ENCODE measurements at regions not wholly inside any gene's neighbourhood (a gene's known extent, or its start where the extent isn't known, plus 50 kb on each side); places are given as distances from the start of the nearest gene placed in this dataset.

DNA sequence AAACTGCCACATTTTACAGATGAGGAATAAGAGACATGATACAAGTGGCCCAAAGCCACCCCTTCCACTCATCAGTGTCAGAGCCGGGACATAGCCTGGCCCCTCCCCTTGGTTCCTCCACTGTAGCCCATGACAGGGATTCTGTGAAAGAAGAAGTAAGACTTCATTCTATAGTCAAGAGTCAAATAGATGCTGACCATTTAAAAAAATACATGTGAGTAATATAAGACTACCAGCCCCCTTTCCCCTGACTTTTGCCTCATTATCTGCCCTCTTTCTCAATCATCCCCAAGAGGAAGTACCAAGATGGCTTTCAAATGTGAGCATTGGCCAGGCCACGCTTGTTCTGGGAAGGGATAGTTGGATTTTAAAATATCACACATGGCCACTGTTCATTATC is 57.8 kb upstream of the TAB2 start:
- TF ChIP-seq, protein P1, sequence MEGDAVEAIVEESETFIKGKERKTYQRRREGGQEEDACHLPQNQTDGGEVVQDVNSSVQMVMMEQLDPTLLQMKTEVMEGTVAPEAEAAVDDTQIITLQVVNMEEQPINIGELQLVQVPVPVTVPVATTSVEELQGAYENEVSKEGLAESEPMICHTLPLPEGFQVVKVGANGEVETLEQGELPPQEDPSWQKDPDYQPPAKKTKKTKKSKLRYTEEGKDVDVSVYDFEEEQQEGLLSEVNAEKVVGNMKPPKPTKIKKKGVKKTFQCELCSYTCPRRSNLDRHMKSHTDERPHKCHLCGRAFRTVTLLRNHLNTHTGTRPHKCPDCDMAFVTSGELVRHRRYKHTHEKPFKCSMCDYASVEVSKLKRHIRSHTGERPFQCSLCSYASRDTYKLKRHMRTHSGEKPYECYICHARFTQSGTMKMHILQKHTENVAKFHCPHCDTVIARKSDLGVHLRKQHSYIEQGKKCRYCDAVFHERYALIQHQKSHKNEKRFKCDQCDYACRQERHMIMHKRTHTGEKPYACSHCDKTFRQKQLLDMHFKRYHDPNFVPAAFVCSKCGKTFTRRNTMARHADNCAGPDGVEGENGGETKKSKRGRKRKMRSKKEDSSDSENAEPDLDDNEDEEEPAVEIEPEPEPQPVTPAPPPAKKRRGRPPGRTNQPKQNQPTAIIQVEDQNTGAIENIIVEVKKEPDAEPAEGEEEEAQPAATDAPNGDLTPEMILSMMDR (IDR thresholded peaks at IDR 0.05): no peak
- H3K27me3 ChIP-seq (replicated peaks; ENCODE audit: insufficient read depth): no peaks in the 10 kb centered on the region
- no peaks in the 10 kb centered on the region for H3K4me1 ChIP-seq (ENCODE audit: control insufficient read depth in 1 of 2, low read depth in 2 of 2)
- no peak for ATAC-seq (ENCODE audit: insufficient number of reproducible peaks, low FRiP score, low read depth)
- DNase-seq (ENCODE audit: low spot score): no peak
- no peaks in the 10 kb centered on the region for H3K36me3 ChIP-seq
- H3K9me3 ChIP-seq: no peaks in the 10 kb centered on the region
- H3K27ac ChIP-seq: no peak overlapping the region
- H3K4me3 ChIP-seq: no peak overlapping the region

DNA sequence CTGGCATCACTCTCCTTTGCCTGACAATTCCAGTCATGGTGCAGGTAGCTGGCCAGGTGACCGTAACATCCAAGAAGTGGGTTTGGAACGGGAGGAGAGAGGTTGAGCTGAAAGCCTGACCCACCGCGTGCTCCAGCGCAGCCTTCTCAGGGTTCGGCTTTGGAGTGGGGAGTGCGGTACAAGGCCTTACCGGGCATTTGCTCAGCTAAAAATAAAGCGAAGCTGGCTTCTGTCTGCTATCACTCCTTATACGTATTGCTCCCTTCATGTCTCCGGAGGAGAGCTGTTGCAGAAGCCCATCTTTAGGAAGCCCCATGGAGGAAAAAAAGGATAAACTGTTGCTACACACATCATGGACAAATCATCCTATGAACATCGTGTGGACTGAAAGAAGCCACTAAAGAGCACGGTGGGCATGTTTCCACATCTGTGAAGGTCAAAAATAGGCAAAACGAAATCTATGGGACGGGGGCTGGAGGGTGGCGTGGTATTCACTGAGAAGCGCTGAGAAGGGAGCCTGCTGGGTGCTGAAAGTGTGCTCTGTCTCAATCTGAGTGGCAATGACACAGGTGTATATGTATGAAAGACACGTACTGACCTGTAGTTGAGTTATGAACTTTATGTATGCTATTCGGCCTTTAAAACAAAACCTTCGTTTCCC is 57.2 kb upstream of the TAB2 start:
- no peak for ATAC-seq (ENCODE audit: insufficient number of reproducible peaks, low FRiP score, low read depth)

DNA sequence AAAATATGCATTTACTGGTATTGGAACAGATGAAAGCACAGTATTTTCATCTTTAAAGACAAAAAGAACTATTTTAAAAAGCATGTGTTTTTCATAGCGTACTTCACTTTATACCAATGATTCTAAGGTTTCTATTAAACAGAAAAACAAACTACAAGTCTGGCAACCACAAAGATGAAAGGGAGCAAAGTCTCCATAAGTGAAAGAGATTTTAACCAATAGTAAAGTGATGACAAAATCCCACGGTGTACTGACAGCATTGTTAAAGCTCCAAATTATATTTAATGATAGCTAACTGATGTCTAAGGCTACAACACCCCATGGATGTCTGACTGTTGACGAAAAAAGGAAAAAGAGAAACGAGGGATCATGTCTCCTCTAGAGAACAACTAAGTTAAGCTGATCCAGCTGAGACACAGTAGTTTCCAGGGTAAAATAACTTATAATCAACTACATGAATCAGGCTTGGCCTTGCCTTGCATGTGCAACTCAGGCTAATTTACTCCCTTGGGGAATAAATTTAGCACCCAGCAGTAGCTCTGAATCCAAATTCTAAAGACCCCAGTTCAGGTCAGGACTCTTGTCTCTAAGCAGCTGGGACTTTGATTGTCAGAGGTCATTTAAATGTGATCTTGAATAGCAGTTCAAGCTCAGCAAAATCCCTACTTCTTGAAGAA is 56.0 kb upstream of the TAB2 start:
- Histone ChIP-seq H3K9me3 (no peaks in the 10 kb centered on the region), H3K27me3 (replicated peaks; ENCODE audit: insufficient read depth) (no peaks in the 10 kb centered on the region), H3K36me3 (no peaks in the 10 kb centered on the region), H3K4me1 (ENCODE audit: control insufficient read depth in 1 of 2, low read depth in 2 of 2) (no peaks in the 10 kb centered on the region), H3K4me3 (no peak overlapping the region), H3K27ac (no peak overlapping the region)
- TF ChIP-seq, protein P1 (IDR thresholded peaks at IDR 0.05): no peak
- no peak for DNase-seq (ENCODE audit: low spot score)
- ATAC-seq (ENCODE audit: insufficient number of reproducible peaks, low FRiP score, low read depth): no peak

More for the DNA sequence above, 57.2 kb upstream of the TAB2 start:
- Histone ChIP-seq H3K4me1 (ENCODE audit: control insufficient read depth in 1 of 2, low read depth in 2 of 2) (no peaks in the 10 kb centered on the region), H3K9me3 (no peaks in the 10 kb centered on the region), H3K27me3 (replicated peaks; ENCODE audit: insufficient read depth) (no peaks in the 10 kb centered on the region), H3K27ac (no peak overlapping the region), H3K36me3 (no peaks in the 10 kb centered on the region), H3K4me3 (no peak overlapping the region)
- TF ChIP-seq, protein P1 (IDR thresholded peaks at IDR 0.05): no peak
- no peak for DNase-seq (ENCODE audit: low spot score)

DNA sequence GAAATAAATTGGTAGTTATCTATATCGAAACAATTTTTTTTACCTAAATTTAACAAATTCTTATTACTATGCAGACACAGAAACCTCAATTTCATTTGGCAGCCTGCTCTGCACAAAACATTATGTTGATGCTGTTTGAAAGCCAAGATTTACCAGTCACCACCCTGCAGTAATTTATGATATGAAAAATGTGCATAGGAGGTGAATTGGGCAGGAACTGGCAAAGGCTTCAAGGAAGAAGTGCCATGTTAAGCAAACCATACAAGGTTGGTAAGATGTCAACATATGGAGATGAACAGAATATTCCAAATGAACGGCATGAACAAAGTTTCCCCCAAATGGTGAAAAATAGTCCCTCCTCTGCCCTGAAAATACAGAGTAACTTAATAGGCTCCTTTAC is 54.2 kb upstream of the TAB2 start:
- TF ChIP-seq, protein P1 (IDR thresholded peaks at IDR 0.05): no peak
- no peak overlapping the region for H3K27ac ChIP-seq
- H3K4me3 ChIP-seq: no peak overlapping the region
- H3K36me3 ChIP-seq: no peaks in the 10 kb centered on the region
- DNase-seq (ENCODE audit: low spot score) (no peak), ATAC-seq (ENCODE audit: insufficient number of reproducible peaks, low FRiP score, low read depth) (no peak)
- H3K4me1 ChIP-seq (ENCODE audit: control insufficient read depth in 1 of 2, low read depth in 2 of 2): no peaks in the 10 kb centered on the region
- no peaks in the 10 kb centered on the region for H3K27me3 ChIP-seq (replicated peaks; ENCODE audit: insufficient read depth)
- H3K9me3 ChIP-seq: no peaks in the 10 kb centered on the region

DNA sequence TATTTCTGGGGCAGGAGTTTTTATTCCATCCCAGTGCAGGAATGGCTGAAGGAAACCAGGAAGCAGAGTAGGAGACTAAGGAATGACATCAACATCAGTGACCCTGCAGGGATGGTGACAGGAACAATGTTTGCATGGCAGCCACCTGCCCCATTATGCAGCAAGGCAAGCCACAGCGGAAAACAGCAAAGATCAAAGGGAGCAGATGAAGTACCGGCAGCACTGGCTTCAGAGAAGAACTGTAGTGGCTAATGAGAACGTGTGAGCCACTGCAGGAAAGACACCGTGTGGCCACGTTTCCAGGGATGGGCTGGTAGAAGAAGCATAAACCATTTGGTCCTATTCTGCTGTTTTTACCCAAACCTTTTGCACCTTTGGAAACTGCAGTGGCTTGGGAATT is 52.9 kb upstream of the TAB2 start:
- no peak for ATAC-seq (ENCODE audit: insufficient number of reproducible peaks, low FRiP score, low read depth)
- Histone ChIP-seq H3K27me3 (replicated peaks; ENCODE audit: insufficient read depth) (no peaks in the 10 kb centered on the region), H3K4me3 (no peak overlapping the region), H3K9me3 (no peaks in the 10 kb centered on the region), H3K4me1 (ENCODE audit: control insufficient read depth in 1 of 2, low read depth in 2 of 2) (no peaks in the 10 kb centered on the region), H3K36me3 (no peaks in the 10 kb centered on the region), H3K27ac (no peak overlapping the region)
- DNase-seq (ENCODE audit: low spot score): no peak
- TF ChIP-seq, protein P1 (IDR thresholded peaks at IDR 0.05): no peak

All from thoracic aorta (tissue), 2 donors.